Stimulated activated naive CD8-positive, alpha-beta T cell treated with anti-CD3 and anti-CD28 coated beads, Interleukin-15, Interleukin-2, amounts not matched to agents 100 ng/mL and 50 ng/mL, for 24 hours (primary cell): ENCODE measurements at regions not wholly inside any gene's neighbourhood (a gene's known extent, or its start where the extent isn't known, plus 50 kb on each side); places are given as distances from the start of the nearest gene placed in this dataset.

Experiments used
- H3K27ac Mint-ChIP-seq: one replicate; pipeline ENCODE4 v1.8.0; 2021; ENCODE audit warnings: mild to moderate bottlenecking, mixed read lengths
- H3K27me3 Mint-ChIP-seq: one replicate; pipeline ENCODE4 v1.8.0; 2021; ENCODE audit warnings: mixed read lengths
- H3K36me3 Mint-ChIP-seq: one replicate; pipeline ENCODE4 v1.8.0; 2021; ENCODE audit warnings: low read depth, mixed read lengths
- H3K4me1 Mint-ChIP-seq: one replicate; pipeline ENCODE4 v1.8.0; 2021; ENCODE audit warnings: low read depth, mixed read lengths
- H3K4me3 Mint-ChIP-seq: one replicate; pipeline ENCODE4 v1.8.0; 2021; ENCODE audit warnings: mild to moderate bottlenecking, mixed read lengths
- H3K9me3 Mint-ChIP-seq: one replicate; pipeline ENCODE4 v1.8.0; 2021; ENCODE audit warnings: mixed read lengths

GRCh38 chr4:117949621-117950020, 84.7 kb upstream of the NDST3 start:
- H3K27me3 Mint-ChIP-seq, result no peaks in the 10 kb centered on the region
- no peaks in the 10 kb centered on the region for H3K4me1 Mint-ChIP-seq
- no peak overlapping the region for H3K27ac Mint-ChIP-seq
- H3K9me3 Mint-ChIP-seq, result peaks cover 4% of the 10 kb centered on the region
- H3K36me3 Mint-ChIP-seq, result no peaks in the 10 kb centered on the region
- H3K4me3 Mint-ChIP-seq, result no peak overlapping the region

- H3K36me3 Mint-ChIP-seq, result no peaks in the 10 kb centered on the region
- H3K9me3 Mint-ChIP-seq, result no peaks in the 10 kb centered on the region
- no peaks in the 10 kb centered on the region for H3K4me1 Mint-ChIP-seq
- H3K27ac Mint-ChIP-seq, result no peak overlapping the region
- no peak overlapping the region for H3K4me3 Mint-ChIP-seq
- no peaks in the 10 kb centered on the region for H3K27me3 Mint-ChIP-seq
Observed at GRCh38 chr4:117957571-117957970, 76.7 kb upstream of the NDST3 start.

GRCh38 chr4:117965622-117966021, 68.7 kb upstream of the NDST3 start:
- Mint-ChIP-seq H3K4me1 (no peaks in the 10 kb centered on the region), H3K36me3 (no peaks in the 10 kb centered on the region), H3K4me3 (no peak overlapping the region), H3K9me3 (no peaks in the 10 kb centered on the region), H3K27ac (no peak overlapping the region), H3K27me3 (no peaks in the 10 kb centered on the region)

GRCh38 chr4:117968606-117969005, 65.7 kb upstream of the NDST3 start:
- Mint-ChIP-seq H3K9me3 (no peaks in the 10 kb centered on the region), H3K4me3 (no peak overlapping the region), H3K36me3 (no peaks in the 10 kb centered on the region), H3K27me3 (no peaks in the 10 kb centered on the region), H3K27ac (no peak overlapping the region), H3K4me1 (no peaks in the 10 kb centered on the region)

- H3K27ac Mint-ChIP-seq, result no peak overlapping the region
- H3K27me3 Mint-ChIP-seq, result no peaks in the 10 kb centered on the region
- no peaks in the 10 kb centered on the region for H3K4me1 Mint-ChIP-seq
- peaks cover 3% of the 10 kb centered on the region for H3K9me3 Mint-ChIP-seq
- H3K4me3 Mint-ChIP-seq, result no peak overlapping the region
- no peaks in the 10 kb centered on the region for H3K36me3 Mint-ChIP-seq
Observed at GRCh38 chr4:117971403-117971802, 62.9 kb upstream of the NDST3 start.

GRCh38 chr4:117983541-117984365, 50.5 kb upstream of the NDST3 start:
- Mint-ChIP-seq H3K27me3 (no peaks in the 10 kb centered on the region), H3K4me1 (no peaks in the 10 kb centered on the region), H3K4me3 (no peak overlapping the region), H3K27ac (no peak overlapping the region), H3K36me3 (no peaks in the 10 kb centered on the region), H3K9me3 (peaks cover 6% of the 10 kb centered on the region)

GRCh38 chr4:117984366-117984680, 50.0 kb upstream of the NDST3 start:
- Mint-ChIP-seq H3K27ac (no peak overlapping the region), H3K9me3 (peaks cover 2% of the 10 kb centered on the region), H3K4me1 (no peaks in the 10 kb centered on the region)

More at GRCh38 chr4:117984366-117984680, 50.0 kb upstream of the NDST3 start:
- Mint-ChIP-seq H3K4me3 (no peak overlapping the region), H3K36me3 (no peaks in the 10 kb centered on the region), H3K27me3 (no peaks in the 10 kb centered on the region)
